WTC11 (cell line): ENCODE measurements at regions not wholly inside any gene's neighbourhood (a gene's known extent, or its start where the extent isn't known, plus 50 kb on each side); places are given as distances from the start of the nearest gene placed in this dataset.

Experiments
- ATAC-seq: fragments of 200-7000 bp; cut with Tn5 transposase; 2 replicates; pipeline ENCODE4 v1.10.0; 2021; ENCODE audit warnings: mild to moderate bottlenecking, moderate library complexity
- CTCF ChIA-PET: fragments of 300-600 bp; sonication (Branson Sonifier 250); formaldehyde crosslinking; loops from one replicate; lab custom pipeline; 2021; ENCODE audit warnings: antibody characterized with exemption; lab: Charles Lee
- POLR2A ChIA-PET: fragments of 350-600 bp; sonication (Branson Sonifier 250); formaldehyde crosslinking; loops from one replicate; lab custom pipeline; 2021; ENCODE audit warnings: antibody characterized with exemption; lab: Charles Lee
- DNase-seq: peaks from one replicate; pipeline ENCODE4 v3.0.0; 2021; ENCODE audit warnings: low spot score
- H3K27ac Mint-ChIP-seq: 2 replicates; pipeline ENCODE4 v1.8.0; 2021; ENCODE audit warnings: mixed read lengths
- H3K27me3 Mint-ChIP-seq: 2 replicates; pipeline ENCODE4 v1.8.0; 2021; ENCODE audit warnings: low read depth, mild to moderate bottlenecking, moderate library complexity, mixed read lengths
- H3K36me3 Mint-ChIP-seq: 2 replicates; pipeline ENCODE4 v1.8.0; 2021; ENCODE audit warnings: mixed read lengths
- H3K4me1 Mint-ChIP-seq: 2 replicates; pipeline ENCODE4 v1.8.0; 2022; ENCODE audit warnings: mixed read lengths
- H3K4me3 Mint-ChIP-seq: 2 replicates; pipeline ENCODE4 v1.8.0; 2021; ENCODE audit warnings: mild to moderate bottlenecking, moderate library complexity, mixed read lengths
- H3K9me3 Mint-ChIP-seq: 2 replicates; pipeline ENCODE4 v1.8.0; 2021; ENCODE audit warnings: mixed read lengths
- AR ChIP-seq: fragments of 250-450 bp; sonication (Bioruptor Pico); IDR thresholded peaks from 2 replicates; pipeline ENCODE4 v1.9.0; 2021; ENCODE audit warnings: mild to moderate bottlenecking
- ATF2 ChIP-seq: sonication (generic); formaldehyde crosslinking; IDR thresholded peaks from 2 replicates; pipeline ENCODE4 v1.8.1; 2022; ENCODE audit warnings: low read depth, missing genetic modification reagents, borderline replicate concordance
- CREB1 ChIP-seq: sonication (generic); formaldehyde crosslinking; IDR thresholded peaks from 2 replicates; pipeline ENCODE4 v1.8.0; 2023; ENCODE audit warnings: mild to moderate bottlenecking, missing genetic modification reagents
- FOXK1 ChIP-seq: sonication (generic); formaldehyde crosslinking; IDR thresholded peaks from 2 replicates; pipeline ENCODE4 v1.8.0; 2022; ENCODE audit warnings: mild to moderate bottlenecking, moderate library complexity, missing genetic modification reagents
- GABPB1 ChIP-seq: sonication (generic); formaldehyde crosslinking; IDR thresholded peaks from 2 replicates; pipeline ENCODE4 v1.8.1; 2023; ENCODE audit warnings: mild to moderate bottlenecking, missing genetic modification reagents
- HMGA2 ChIP-seq: fragments of 250-450 bp; sonication (Bioruptor Pico); IDR thresholded peaks from 2 replicates; pipeline ENCODE4 v1.4.0; 2021; ENCODE audit warnings: mild to moderate bottlenecking, moderate library complexity
- IRF1 ChIP-seq: sonication (generic); formaldehyde crosslinking; IDR thresholded peaks from 2 replicates; pipeline ENCODE4 v1.8.0; 2023; ENCODE audit warnings: missing genetic modification reagents
- JAZF1 ChIP-seq: fragments of 250-450 bp; sonication (Bioruptor Pico); IDR thresholded peaks from 2 replicates; pipeline ENCODE4 v1.9.0; 2021; ENCODE audit warnings: moderate library complexity, mild to moderate bottlenecking, inconsistent platforms
- MLX ChIP-seq: sonication (generic); formaldehyde crosslinking; IDR thresholded peaks from 2 replicates; pipeline ENCODE4 v1.8.1; 2023; ENCODE audit warnings: mild to moderate bottlenecking, missing genetic modification reagents, moderate library complexity
- MXD4 ChIP-seq: fragments of 250-450 bp; sonication (Bioruptor Pico); IDR thresholded peaks from 2 replicates; pipeline ENCODE4 v1.8.0; 2021; ENCODE audit warnings: mild to moderate bottlenecking, moderate library complexity, borderline replicate concordance
- NFE2L1 ChIP-seq: sonication (generic); formaldehyde crosslinking; IDR thresholded peaks from 2 replicates; pipeline ENCODE4 v1.8.1; 2023; ENCODE audit warnings: missing genetic modification reagents
- NR1H2 ChIP-seq: sonication (generic); formaldehyde crosslinking; IDR thresholded peaks from 2 replicates; pipeline ENCODE4 v1.9.0; 2021; ENCODE audit warnings: mild to moderate bottlenecking, moderate library complexity, missing genetic modification reagents
- OVOL2 ChIP-seq: fragments of 250-450 bp; sonication (Bioruptor Pico); IDR thresholded peaks from 2 replicates; pipeline ENCODE4 v1.9.0; 2021; ENCODE audit warnings: mild to moderate bottlenecking, borderline replicate concordance
- PRDM15 ChIP-seq: sonication (generic); formaldehyde crosslinking; IDR thresholded peaks from 2 replicates; pipeline ENCODE4 v1.8.0; 2022; ENCODE audit warnings: missing genetic modification reagents
- SMAD4 ChIP-seq: sonication (generic); formaldehyde crosslinking; IDR thresholded peaks from 2 replicates; pipeline ENCODE4 v1.8.0; 2022; ENCODE audit warnings: mild to moderate bottlenecking, missing genetic modification reagents
- SP1 ChIP-seq: sonication (generic); formaldehyde crosslinking; conservative IDR thresholded peaks from 2 replicates; pipeline ENCODE4 v1.8.1; 2022; ENCODE audit warnings: missing genetic modification reagents
- TCF7 ChIP-seq: sonication (generic); formaldehyde crosslinking; IDR thresholded peaks from 2 replicates; pipeline ENCODE4 v1.8.0; 2022; ENCODE audit warnings: mild to moderate bottlenecking, low read depth, missing genetic modification reagents, moderate library complexity
- USF1 ChIP-seq: sonication (generic); formaldehyde crosslinking; IDR thresholded peaks from 2 replicates; pipeline ENCODE4 v1.8.0; 2022; ENCODE audit warnings: mild to moderate bottlenecking, missing genetic modification reagents
- ZMAT4 ChIP-seq: fragments of 250-450 bp; sonication (Bioruptor Pico); IDR thresholded peaks from 2 replicates; pipeline ENCODE4 v1.9.0; 2021; ENCODE audit warnings: mild to moderate bottlenecking
- ZNF121 ChIP-seq: sonication (generic); formaldehyde crosslinking; IDR thresholded peaks from 2 replicates; pipeline ENCODE4 v1.8.0; 2023; ENCODE audit warnings: missing genetic modification reagents
- ZNF138 ChIP-seq: sonication (generic); formaldehyde crosslinking; conservative IDR thresholded peaks from 2 replicates; pipeline ENCODE4 v1.8.1; 2022; ENCODE audit warnings: mild to moderate bottlenecking, moderate library complexity, missing genetic modification reagents
- ZNF532 ChIP-seq: fragments of 250-450 bp; sonication (Bioruptor Pico); IDR thresholded peaks from 2 replicates; pipeline ENCODE4 v1.9.0; 2021; ENCODE audit warnings: mild to moderate bottlenecking, borderline replicate concordance

GRCh38 chr2:57696016-57696415 is 350.6 kb upstream of the VRK2 start (continued):
- TF ChIP-seq ZNF532 (no peak), GABPB1 (CRISPR knock-in tag) (no peak), ZNF138 (CRISPR knock-in tag) (no peak), TCF7 (CRISPR knock-in tag) (no peak), ATF2 (no peak), MLX (no peak), SMAD4 (CRISPR knock-in tag) (no peak), FOXK1 (CRISPR knock-in tag) (no peak), HMGA2 (CRISPR knock-in tag) (no peak)

- H3K9me3 Mint-ChIP-seq = peaks cover 4% of the 10 kb centered on the region; the same call in 1 of the 2 replicates
- POLR2A ChIA-PET = no interaction called here
- no peak overlapping the region for H3K27ac Mint-ChIP-seq
- H3K4me1 Mint-ChIP-seq = peaks cover 56% of the 10 kb centered on the region
- no peaks in the 10 kb centered on the region; the same call in 1 of the 2 replicates for H3K27me3 Mint-ChIP-seq
- no peak for DNase-seq
- no peaks in the 10 kb centered on the region; the same call in 1 of the 2 replicates for H3K36me3 Mint-ChIP-seq
- TF ChIP-seq SP1 (CRISPR knock-in tag) = no peak
- TF ChIP-seq ZNF121 (CRISPR knock-in tag) = no peak
- no peak for TF ChIP-seq ZMAT4 (CRISPR knock-in tag)
- TF ChIP-seq JAZF1 = no peak
- no peak for TF ChIP-seq IRF1
- TF ChIP-seq AR = no peak
- TF ChIP-seq OVOL2 (CRISPR knock-in tag) = no peak
- TF ChIP-seq MXD4 (CRISPR knock-in tag) = no peak
- no peak for TF ChIP-seq NR1H2 (CRISPR knock-in tag)
- TF ChIP-seq CREB1 (CRISPR knock-in tag) = no peak
- no peak for TF ChIP-seq USF1 (CRISPR knock-in tag)
- no peak for TF ChIP-seq PRDM15 (CRISPR knock-in tag)
- no peak for TF ChIP-seq NFE2L1 (CRISPR knock-in tag)
- H3K4me3 Mint-ChIP-seq = no peak overlapping the region
- no peak for ATAC-seq
- CTCF ChIA-PET = interaction anchor here (2.2 kb wide), 1 partner anchor 22 kb away, joined by 5 read pairs; no protein-coding TSS in a partner anchor
Measured at GRCh38 chr2:57698392-57698791, 348.2 kb upstream of the VRK2 start.
